HG02623 (cell line): ENCODE measurements at regions not wholly inside any gene's neighbourhood (a gene's known extent, or its start where the extent isn't known, plus 50 kb on each side); places are given as distances from the start of the nearest gene placed in this dataset.
"Not testable (repeated sequence)": the region's sequence is repeated elsewhere in the genome, so short reads cannot be mapped to it uniquely, and the experiment has no call there.

Experiments used
- ATAC-seq: cut with Tn5 transposase; IDR thresholded peaks from one replicate; pipeline ENCODE4 v1.9.1; 2021; ENCODE audit warnings: moderate library complexity; ENCODE audit not compliant: unreplicated experiment

GRCh38 chr10:81403451-81403850, 471.5 kb upstream of the NRG3 start:
- no peak for ATAC-seq

GRCh38 chr10:81405399-81405798, 469.6 kb upstream of the NRG3 start:
- ATAC-seq = no peak

GRCh38 chr10:81414038-81414437, 461.0 kb upstream of the NRG3 start:
- ATAC-seq = no peak

GRCh38 chr10:81426722-81427121, 448.3 kb upstream of the NRG3 start:
- no peak for ATAC-seq

GRCh38 chr10:81428456-81429134, 446.4 kb upstream of the NRG3 start:
- no peak for ATAC-seq

GRCh38 chr10:81439445-81439844, 435.5 kb upstream of the NRG3 start:
- no peak for ATAC-seq

GRCh38 chr10:81441624-81442023, 433.4 kb upstream of the NRG3 start:
- not testable (repeated sequence) for ATAC-seq

GRCh38 chr10:81444242-81444929, 430.6 kb upstream of the NRG3 start:
- ATAC-seq = no peak

- no peak for ATAC-seq
Measured at GRCh38 chr10:81450651-81451050, 424.3 kb upstream of the NRG3 start.

GRCh38 chr10:81472927-81473470, 402.0 kb upstream of the NRG3 start:
- no peak for ATAC-seq

GRCh38 chr10:81473755-81474154, 401.2 kb upstream of the NRG3 start:
- no peak for ATAC-seq

- no peak for ATAC-seq
Measured at GRCh38 chr10:81479316-81479715, 395.7 kb upstream of the NRG3 start.

- ATAC-seq = no peak
Measured at GRCh38 chr10:81496626-81497025, 378.4 kb upstream of the NRG3 start.

GRCh38 chr10:81498011-81498551, 376.9 kb upstream of the NRG3 start:
- no peak for ATAC-seq

- no peak for ATAC-seq
Measured at GRCh38 chr10:81502677-81503359, 372.2 kb upstream of the NRG3 start.

- not testable (repeated sequence) for ATAC-seq
Measured at GRCh38 chr10:81505777-81506176, 369.2 kb upstream of the NRG3 start.

- ATAC-seq = no peak
Measured at GRCh38 chr10:81514811-81515210, 360.2 kb upstream of the NRG3 start.

GRCh38 chr10:81520688-81521087, 354.3 kb upstream of the NRG3 start:
- no peak for ATAC-seq

- ATAC-seq = no peak
Measured at GRCh38 chr10:81524467-81524866, 350.5 kb upstream of the NRG3 start.

- no peak for ATAC-seq
Measured at GRCh38 chr10:81532403-81532802, 342.6 kb upstream of the NRG3 start.

- ATAC-seq = no peak
Measured at GRCh38 chr10:81534991-81535390, 340.0 kb upstream of the NRG3 start.

GRCh38 chr10:81541517-81541916, 333.5 kb upstream of the NRG3 start:
- no peak for ATAC-seq
